GM13976 (cell line): ENCODE measurements at regions not wholly inside any gene's neighbourhood (a gene's known extent, or its start where the extent isn't known, plus 50 kb on each side); places are given as distances from the start of the nearest gene placed in this dataset.

Experiments
- DNase-seq: peaks from one replicate; pipeline ENCODE4 v3.0.0; 2012; ENCODE audit warnings: low spot score
- CTCF ChIP-seq: IDR thresholded peaks from 2 replicates; pipeline ENCODE4 v1.5.1; 2012; ENCODE audit warnings: borderline replicate concordance, mild to moderate bottlenecking; ENCODE audit not compliant: insufficient read depth; ENCODE audit errors: extremely low read depth, missing control alignments, control extremely low read depth
- in situ Hi-C: fragments of 300-500 bp; cut with MboI; formaldehyde crosslinking; loops from one replicate; pipeline ENCODE4 v1.12.0; 2022; ENCODE audit warnings: low sequenced_read_pairs, mixed read lengths, inconsistent platforms; ENCODE audit not compliant: unreplicated experiment

GRCh38 chr13:22425087-22425486 is 754.2 kb downstream of the FGF9 start:
- in situ Hi-C loops: no loop called here
- TF ChIP-seq CTCF: no peak
- DNase-seq: no peak

DNA sequence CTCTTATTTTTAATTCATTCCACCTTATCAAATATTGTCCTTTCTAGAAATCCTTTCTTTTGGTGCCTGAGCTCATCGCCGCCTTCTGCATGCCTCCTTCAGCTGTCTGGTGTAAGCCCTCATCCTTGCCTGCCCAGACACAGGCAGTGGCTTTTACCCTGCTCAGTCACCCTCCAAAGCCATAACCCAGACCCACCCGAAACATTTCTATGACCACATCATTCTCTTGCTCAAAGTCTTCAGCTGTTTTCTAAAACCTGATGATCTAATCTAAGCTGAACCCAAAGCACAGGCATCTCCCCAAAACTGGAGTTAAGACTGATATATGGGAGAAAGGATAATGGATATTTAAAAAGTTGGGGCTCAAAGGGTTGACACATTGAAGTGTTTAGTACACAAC is 753.7 kb upstream of the SGCG start:
- in situ Hi-C loops: no loop called here
- no peak for TF ChIP-seq CTCF
- DNase-seq: no peak

DNA sequence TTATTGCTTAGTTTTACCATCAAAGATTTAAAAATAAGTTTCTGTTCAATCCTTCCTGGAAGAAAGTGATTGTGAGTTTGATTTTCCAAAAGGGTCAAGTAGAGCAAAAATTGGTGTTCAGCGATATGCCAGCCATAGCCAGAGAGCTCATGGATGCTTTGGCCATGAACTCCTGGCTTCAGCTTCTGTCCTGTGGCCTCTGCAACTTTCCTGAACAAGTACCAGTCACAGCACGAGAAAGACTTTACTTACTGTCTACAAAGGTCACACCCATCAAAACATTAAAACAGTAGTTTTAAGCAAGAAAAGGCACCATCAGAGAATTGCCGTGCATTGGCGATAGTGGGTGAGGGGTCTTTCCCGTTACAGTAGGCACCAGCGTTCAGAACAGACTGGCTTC is 753.0 kb upstream of the SGCG start:
- no peak for TF ChIP-seq CTCF
- in situ Hi-C loops: no loop called here
- no peak for DNase-seq

DNA sequence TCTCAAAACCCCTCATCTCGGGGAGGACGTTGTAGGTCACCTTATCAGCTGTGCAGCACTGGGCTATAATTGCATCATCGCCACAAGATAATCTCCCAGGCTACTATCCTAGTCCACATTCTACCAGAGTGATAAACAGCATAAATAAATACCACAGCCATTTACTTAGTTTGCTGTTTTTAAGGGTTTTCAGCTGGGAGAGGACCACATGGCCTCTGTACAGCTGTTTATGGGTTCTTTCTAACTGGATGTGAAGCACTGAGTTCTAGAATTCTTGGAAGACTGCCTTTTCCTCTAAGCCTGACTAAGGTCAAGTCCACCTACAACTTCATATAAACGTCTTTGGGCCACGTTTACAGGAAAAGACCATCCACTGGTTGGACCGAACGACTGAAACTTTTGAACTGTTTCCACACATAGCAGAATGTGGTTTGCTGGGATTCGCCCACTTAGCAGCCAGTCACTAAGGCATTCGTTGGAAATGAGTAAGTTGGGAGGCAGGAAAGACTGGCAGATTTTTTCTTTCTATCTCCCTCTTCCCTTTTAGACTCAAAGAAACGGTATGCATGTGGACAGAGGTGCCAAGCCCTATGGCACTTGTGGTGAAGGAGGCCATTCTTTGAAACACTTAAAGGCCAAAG is 752.5 kb upstream of the SGCG start:
- no peak for DNase-seq
- in situ Hi-C loops: no loop called here
- TF ChIP-seq CTCF: no peak

DNA sequence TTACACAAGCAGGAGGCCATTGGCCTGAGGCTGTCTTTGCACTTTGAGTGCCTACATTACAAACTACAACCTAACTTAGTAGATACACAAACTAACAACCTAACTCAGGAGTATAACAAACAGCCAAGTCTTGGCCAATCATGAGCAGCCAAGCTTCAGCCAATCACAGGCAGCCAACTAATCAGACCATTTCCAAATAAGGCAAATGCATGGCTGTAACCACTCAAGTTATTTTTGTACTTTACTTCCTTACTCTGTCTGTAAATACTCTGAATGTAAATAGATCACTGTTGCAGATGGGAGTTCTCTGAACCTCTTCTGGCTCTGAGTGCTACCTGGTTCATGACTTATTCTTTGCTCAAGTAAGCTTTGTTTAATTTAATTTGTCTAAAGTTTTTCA is 748.1 kb upstream of the SGCG start:
- DNase-seq: no peak
- TF ChIP-seq CTCF: no peak
- in situ Hi-C loops: no loop called here

- in situ Hi-C loops: no loop called here
- no peak for TF ChIP-seq CTCF
- no peak for DNase-seq
Measured at GRCh38 chr13:22447132-22447886, 733.5 kb upstream of the SGCG start.
